ENCODE measurements at regions not wholly inside any gene's neighbourhood (a gene's known extent, or its start where the extent isn't known, plus 50 kb on each side); places are given as distances from the start of the nearest gene placed in this dataset.

DNA sequence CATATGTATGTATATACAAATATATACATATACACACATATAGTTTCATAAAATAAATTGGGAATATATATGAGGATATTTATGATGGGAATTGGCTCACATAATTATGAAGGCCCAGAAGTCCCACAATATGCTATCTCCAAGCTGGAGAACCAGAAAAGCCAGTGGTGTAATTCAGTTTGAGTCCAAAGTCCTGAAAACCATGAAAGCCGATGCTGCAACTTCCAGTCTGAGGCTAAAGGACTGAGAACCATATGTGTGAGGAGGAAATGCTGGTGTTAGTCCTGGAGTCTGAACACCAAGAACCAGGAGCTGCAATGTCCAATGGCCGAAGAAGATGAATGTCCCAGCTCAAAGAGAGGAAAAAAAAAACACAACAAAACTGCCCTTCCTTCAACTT lies 65.5 kb upstream of the PRKD1 start:
- Histone ChIP-seq H3K27me3 (replicated peaks; ENCODE audit: insufficient read depth, low read depth, low read length, poor library complexity) (no peaks in the 10 kb centered on the region), H3K4me3 (ENCODE audit: low read depth, low read length, poor library complexity, severe bottlenecking) (no peak overlapping the region), H3K9me3 (ENCODE audit: low read depth, low read length, poor library complexity, severe bottlenecking) (no peaks in the 10 kb centered on the region), H3K36me3 (ENCODE audit: insufficient read depth, low read length, poor library complexity, severe bottlenecking) (no peaks in the 10 kb centered on the region), H3K4me1 (ENCODE audit: insufficient read depth, low read length, poor library complexity, severe bottlenecking) (no peaks in the 10 kb centered on the region), H3K27ac (ENCODE audit: low read depth, low read length, poor library complexity, severe bottlenecking) (no peak overlapping the region)
- no peak for DNase-seq (ENCODE audit: low spot score)
- BruUV-seq (replicated peaks) = no TSS peak
- CTCF ChIA-PET = no interaction called here
- POLR2A ChIA-PET (ENCODE audit: low non-redundant PET) = no interaction called here
- intact Hi-C loops (cut with micrococcal nuclease; ENCODE audit: unreplicated experiment) = no loop called here
- TF ChIP-seq EZH2 (IDR thresholded peaks at IDR 0.05; ENCODE audit: borderline replicate concordance, low read depth, low read length, poor library complexity, severe bottlenecking) (no peak), CTCF (conservative IDR thresholded peaks at IDR 0.05; ENCODE audit: low read depth, low read length) (no peak)

GRCh38 chr14:29999013-29999539 lies 71.4 kb upstream of the PRKD1 start:
- Histone ChIP-seq H3K27me3 (replicated peaks; ENCODE audit: insufficient read depth, low read depth, low read length, poor library complexity) (no peaks in the 10 kb centered on the region), H3K4me3 (ENCODE audit: low read depth, low read length, poor library complexity, severe bottlenecking) (no peak overlapping the region), H3K36me3 (ENCODE audit: insufficient read depth, low read length, poor library complexity, severe bottlenecking) (no peaks in the 10 kb centered on the region), H3K4me1 (ENCODE audit: insufficient read depth, low read length, poor library complexity, severe bottlenecking) (peaks cover 13% of the 10 kb centered on the region), H3K27ac (ENCODE audit: low read depth, low read length, poor library complexity, severe bottlenecking) (no peak overlapping the region), H3K9me3 (ENCODE audit: low read depth, low read length, poor library complexity, severe bottlenecking) (no peaks in the 10 kb centered on the region)
- BruUV-seq (replicated peaks) = no TSS peak
- TF ChIP-seq CTCF (conservative IDR thresholded peaks at IDR 0.05; ENCODE audit: low read depth, low read length) (no peak), EZH2 (IDR thresholded peaks at IDR 0.05; ENCODE audit: borderline replicate concordance, low read depth, low read length, poor library complexity, severe bottlenecking) (no peak)
- intact Hi-C loops (cut with micrococcal nuclease; ENCODE audit: unreplicated experiment) = no loop called here
- ChIA-PET POLR2A (ENCODE audit: low non-redundant PET) (no interaction called here), CTCF (no interaction called here)
- DNase-seq (ENCODE audit: low spot score) = no peak

DNA sequence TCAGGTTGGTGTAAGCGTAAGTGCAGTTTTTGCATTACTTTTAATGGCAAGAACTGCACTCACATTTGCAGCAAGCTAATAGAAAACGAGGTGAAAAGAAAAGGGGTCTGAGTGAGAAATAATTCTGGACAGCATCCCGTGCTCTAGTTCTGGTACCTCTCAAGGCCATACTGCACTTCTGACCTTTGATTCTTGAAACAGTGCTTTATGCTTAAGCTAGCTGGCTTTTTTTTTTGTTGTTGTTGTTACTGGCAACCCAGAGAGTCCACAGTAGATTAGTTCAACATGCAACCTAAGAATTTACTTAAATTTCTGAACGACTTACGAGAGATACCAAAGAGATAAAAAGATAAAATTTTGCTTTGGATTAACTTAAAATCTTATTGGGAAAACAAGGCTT lies 75.2 kb upstream of the PRKD1 start:
- H3K9me3 ChIP-seq (ENCODE audit: low read depth, low read length, poor library complexity, severe bottlenecking) = no peaks in the 10 kb centered on the region
- no peak for TF ChIP-seq EZH2 (IDR thresholded peaks at IDR 0.05; ENCODE audit: borderline replicate concordance, low read depth, low read length, poor library complexity, severe bottlenecking)
- TF ChIP-seq CTCF (conservative IDR thresholded peaks at IDR 0.05; ENCODE audit: low read depth, low read length) = no peak
- intact Hi-C loops (cut with micrococcal nuclease; ENCODE audit: unreplicated experiment) = loop anchor here (10.0 kb wide), 1 partner anchor 1248 kb away; no protein-coding TSS in a partner anchor
- no peaks in the 10 kb centered on the region for H3K27me3 ChIP-seq (replicated peaks; ENCODE audit: insufficient read depth, low read depth, low read length, poor library complexity)
- no peak for DNase-seq (ENCODE audit: low spot score)
- no peak overlapping the region for H3K27ac ChIP-seq (ENCODE audit: low read depth, low read length, poor library complexity, severe bottlenecking)
- no peaks in the 10 kb centered on the region for H3K36me3 ChIP-seq (ENCODE audit: insufficient read depth, low read length, poor library complexity, severe bottlenecking)
- CTCF ChIA-PET = no interaction called here
- peaks cover 21% of the 10 kb centered on the region for H3K4me1 ChIP-seq (ENCODE audit: insufficient read depth, low read length, poor library complexity, severe bottlenecking)
- no peak overlapping the region for H3K4me3 ChIP-seq (ENCODE audit: low read depth, low read length, poor library complexity, severe bottlenecking)
- POLR2A ChIA-PET (ENCODE audit: low non-redundant PET) = interaction anchor here (0.7 kb wide), 1 partner anchor 96 kb away, joined by 7 read pairs; no protein-coding TSS in a partner anchor
- no TSS peak for BruUV-seq (replicated peaks)
